ENCODE measurements at regions not wholly inside any gene's neighbourhood (a gene's known extent, or its start where the extent isn't known, plus 50 kb on each side); places are given as distances from the start of the nearest gene placed in this dataset.
"Not testable (repeated sequence)": the region's sequence is repeated elsewhere in the genome, so short reads cannot be mapped to it uniquely, and the experiment has no call there.

DNA sequence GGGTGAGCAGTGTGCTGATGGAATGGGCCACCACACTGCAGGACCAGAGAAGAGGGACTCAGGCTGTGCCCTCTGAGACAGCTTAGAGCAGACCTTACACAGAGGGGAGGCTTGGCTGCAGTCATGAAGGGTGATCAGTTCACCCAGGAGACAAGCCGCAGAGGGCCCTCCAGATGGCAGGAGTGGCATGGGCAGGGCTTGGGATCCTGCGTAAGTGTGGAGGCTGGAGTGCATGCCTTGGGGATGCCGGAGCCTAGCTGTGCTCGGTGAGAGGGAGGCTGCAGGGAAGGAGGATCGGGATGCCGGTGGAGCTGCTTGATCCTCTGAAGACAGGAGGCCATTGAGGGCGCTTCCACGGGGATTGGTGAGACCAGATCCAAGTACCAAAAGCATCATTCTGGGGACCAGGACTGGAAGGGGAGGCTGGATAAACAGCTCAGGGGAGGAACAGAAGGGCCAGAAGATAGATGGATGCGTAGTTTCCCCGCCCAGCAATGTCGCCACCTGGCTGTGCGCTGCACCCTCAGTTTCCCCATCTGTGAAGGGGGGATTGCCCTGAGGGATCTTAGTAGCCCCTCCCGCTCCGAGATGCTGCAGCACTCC lies 163.4 kb downstream of the INHBB start:
- in situ Hi-C loops (cut with HindIII; ENCODE audit: low sequenced_read_pairs): no loop called here

- in situ Hi-C loops (cut with HindIII; ENCODE audit: low sequenced_read_pairs): no loop called here
These were observed 164.2 kb downstream of the INHBB start for GRCh38 chr2:120509991-120510735.

GRCh38 chr2:120510751-120511395 lies 164.9 kb downstream of the INHBB start:
- in situ Hi-C loops (cut with HindIII; ENCODE audit: low sequenced_read_pairs): no loop called here

DNA sequence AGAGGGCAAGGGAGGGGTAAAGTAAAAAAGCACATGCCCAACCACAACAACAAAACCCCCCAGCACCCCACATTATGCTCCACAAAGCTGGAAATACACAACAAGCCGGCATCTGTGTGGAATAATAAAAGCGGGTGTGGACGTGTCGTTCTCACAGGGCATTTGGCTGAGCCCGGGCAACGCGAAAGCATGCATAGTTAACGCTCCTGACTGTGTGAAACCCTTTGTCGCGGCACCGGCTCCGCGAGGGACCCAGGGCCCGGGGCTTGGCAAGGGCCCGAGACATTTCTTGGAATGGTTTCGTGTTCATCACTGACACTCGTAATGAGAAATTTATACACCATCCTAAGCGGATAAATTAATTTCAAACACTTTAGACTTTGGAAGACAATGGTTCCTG lies 165.6 kb downstream of the INHBB start:
- in situ Hi-C loops (cut with HindIII; ENCODE audit: low sequenced_read_pairs): no loop called here

GRCh38 chr2:120511947-120512710 lies 166.2 kb downstream of the INHBB start:
- in situ Hi-C loops (cut with HindIII; ENCODE audit: low sequenced_read_pairs): no loop called here

DNA sequence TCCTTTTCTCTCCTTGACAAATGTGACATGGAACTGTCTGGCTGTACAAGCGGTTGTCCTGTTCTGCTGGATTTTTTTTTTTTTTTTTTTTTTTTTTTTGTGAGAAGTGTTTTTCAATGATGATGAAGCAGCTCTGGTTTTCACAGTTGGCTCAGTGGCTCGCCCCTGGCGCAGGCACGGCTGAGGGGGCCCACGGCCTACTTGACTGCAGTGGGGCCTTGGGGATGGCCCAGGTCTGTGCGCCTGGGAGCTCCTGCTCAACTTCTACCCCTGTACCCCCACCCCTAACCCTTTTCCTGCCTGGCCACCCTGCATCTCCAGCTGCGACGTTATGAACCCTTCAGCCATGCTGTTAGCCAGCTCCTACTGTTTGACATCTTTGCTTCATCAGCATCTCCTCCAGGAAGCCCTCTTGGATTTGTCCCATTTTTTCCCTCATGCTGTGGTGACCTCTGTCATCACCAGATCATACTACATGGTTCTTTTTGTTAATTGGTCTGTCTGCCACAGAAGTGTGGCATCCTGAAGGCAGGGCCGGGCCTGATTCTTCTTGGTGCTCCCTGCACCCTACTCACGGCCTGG lies 167.9 kb downstream of the INHBB start:
- in situ Hi-C loops (cut with HindIII; ENCODE audit: low sequenced_read_pairs): no loop called here

DNA sequence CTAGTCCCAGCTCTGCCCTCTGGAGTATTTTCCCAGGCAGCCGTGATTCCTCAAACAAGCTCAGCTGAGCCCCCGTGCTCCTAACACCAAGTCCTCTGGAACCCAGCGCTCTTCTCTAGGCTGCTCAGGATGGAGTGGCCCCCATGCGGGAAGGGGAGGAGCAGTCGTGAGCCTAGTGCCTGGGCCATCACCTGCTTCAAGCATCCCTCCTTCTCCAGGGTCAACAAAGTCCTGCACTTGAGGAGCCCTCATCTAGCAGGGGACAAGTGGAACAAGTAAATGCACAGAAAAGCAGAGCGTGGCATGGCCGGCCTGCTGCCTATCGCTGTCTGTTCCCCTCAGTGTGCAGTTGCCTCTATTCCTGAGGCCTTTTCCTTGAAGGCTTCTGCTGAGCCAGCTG lies 168.6 kb downstream of the INHBB start:
- in situ Hi-C loops (cut with HindIII; ENCODE audit: low sequenced_read_pairs): no loop called here

- in situ Hi-C loops (cut with HindIII; ENCODE audit: low sequenced_read_pairs): not testable (repeated sequence)
These were observed 169.3 kb downstream of the INHBB start for GRCh38 chr2:120515066-120515758.

GRCh38 chr2:120515759-120516678 lies 170.1 kb downstream of the INHBB start:
- in situ Hi-C loops (cut with HindIII; ENCODE audit: low sequenced_read_pairs): no loop called here

- in situ Hi-C loops (cut with HindIII; ENCODE audit: low sequenced_read_pairs): no loop called here
These were observed 170.9 kb downstream of the INHBB start for GRCh38 chr2:120516679-120517314.

- in situ Hi-C loops (cut with HindIII; ENCODE audit: low sequenced_read_pairs): no loop called here
These were observed 172.0 kb downstream of the INHBB start for GRCh38 chr2:120517751-120518469.

- in situ Hi-C loops (cut with HindIII; ENCODE audit: low sequenced_read_pairs): no loop called here
These were observed 172.9 kb downstream of the INHBB start for GRCh38 chr2:120518819-120519218.

DNA sequence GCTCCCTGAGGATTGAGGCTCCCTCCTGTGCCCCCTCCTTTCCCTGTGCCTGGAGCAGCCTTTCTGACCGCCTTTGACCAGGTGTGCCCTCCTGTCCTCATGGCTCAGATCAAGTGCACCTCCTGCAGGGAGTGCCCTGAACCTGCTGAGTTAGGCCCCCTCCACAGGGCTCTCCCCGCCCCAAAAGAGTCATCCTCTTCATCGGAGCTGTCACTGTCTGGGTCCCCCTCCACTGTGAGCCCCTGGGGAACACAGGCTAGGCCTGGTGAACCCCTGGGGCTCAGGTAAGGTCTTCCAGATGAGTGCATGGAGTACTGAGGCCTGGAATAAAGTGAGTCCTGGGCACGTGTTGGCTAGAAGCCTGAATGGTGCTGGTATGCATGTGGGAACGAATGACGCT lies 173.5 kb downstream of the INHBB start:
- in situ Hi-C loops (cut with HindIII; ENCODE audit: low sequenced_read_pairs): no loop called here

- in situ Hi-C loops (cut with HindIII; ENCODE audit: low sequenced_read_pairs): no loop called here
These were observed 174.5 kb downstream of the INHBB start for GRCh38 chr2:120520454-120520853.

DNA sequence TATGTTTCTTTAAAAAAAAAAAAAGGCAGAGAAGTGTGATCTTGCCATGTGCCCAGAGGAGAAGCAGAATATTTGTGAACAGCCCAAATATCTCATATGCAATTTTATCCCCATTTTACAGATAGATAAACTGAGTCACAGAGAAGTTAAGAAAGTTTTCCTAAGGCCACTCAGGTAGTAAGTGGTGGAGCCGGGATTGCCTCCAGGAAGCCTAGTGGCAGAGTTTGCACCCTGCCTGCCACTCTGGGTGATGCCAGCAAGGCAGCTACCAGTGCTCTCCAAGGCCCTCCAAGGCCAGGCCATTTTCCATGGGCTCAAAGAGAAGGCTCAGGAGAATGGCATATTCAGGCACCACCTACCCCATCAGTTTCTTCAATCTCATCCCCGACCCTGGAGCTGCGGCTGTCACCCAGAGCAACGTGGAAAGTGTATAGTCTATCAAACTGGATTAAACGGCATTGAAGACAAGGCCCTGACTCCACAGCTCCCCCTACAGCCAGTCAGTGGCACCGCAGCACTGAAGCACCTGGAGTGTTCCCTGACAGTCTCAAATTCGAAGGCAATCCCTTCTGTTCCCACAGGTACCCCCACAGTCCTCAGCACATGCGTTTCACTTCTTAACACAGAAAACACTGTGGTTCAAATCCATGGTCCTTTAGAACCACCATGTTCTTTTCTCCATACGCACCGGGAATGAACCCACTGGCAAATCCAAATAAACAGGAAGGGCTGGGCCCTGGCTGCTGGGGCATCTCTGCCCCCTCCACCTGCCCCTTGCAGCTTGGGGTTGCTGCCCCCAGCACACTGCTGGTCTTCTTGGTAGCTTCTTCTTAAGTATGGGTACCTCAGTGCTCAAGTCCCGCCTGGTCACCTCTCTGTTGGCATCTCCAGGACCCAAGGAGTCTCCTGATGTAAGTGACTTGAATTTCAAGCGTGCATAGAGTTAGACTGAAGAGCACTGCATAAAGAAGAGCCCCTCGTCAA lies 175.3 kb downstream of the INHBB start:
- in situ Hi-C loops (cut with HindIII; ENCODE audit: low sequenced_read_pairs): no loop called here

- in situ Hi-C loops (cut with HindIII; ENCODE audit: low sequenced_read_pairs): no loop called here
These were observed 176.3 kb downstream of the INHBB start for GRCh38 chr2:120522151-120522751.

DNA sequence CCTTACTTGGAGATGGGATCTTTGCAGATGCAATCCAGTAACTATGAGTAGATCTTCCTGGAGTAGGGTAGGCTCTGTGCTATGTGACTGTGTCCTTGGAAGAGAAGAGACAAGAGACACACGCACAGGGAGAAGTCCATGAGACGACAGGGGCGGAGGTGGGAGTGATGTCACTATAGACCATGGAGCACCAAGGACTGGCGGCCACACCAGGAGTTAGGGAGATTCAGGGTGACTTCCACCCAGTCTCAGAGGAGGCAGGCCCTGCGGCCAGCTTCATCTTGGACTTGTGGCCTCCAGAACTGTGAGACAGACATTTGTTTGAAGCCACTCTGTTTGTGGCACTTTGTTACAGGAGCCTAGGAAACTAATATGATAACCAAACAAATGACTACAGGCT lies 177.8 kb downstream of the INHBB start:
- in situ Hi-C loops (cut with HindIII; ENCODE audit: low sequenced_read_pairs): no loop called here
